Trophoblast cell (in vitro differentiated cells and primary cell): ENCODE measurements at regions not wholly inside any gene's neighbourhood (a gene's known extent, or its start where the extent isn't known, plus 50 kb on each side); places are given as distances from the start of the nearest gene placed in this dataset.

Experiments used
- DNase-seq, 2 donors: peaks; one replicate each; pipeline ENCODE4 v3.0.0-alpha.2; 2016
- H2AFZ ChIP-seq: 2 replicates; pipeline ENCODE4 v1.6.1; 2013; ENCODE audit warnings: low read length, moderate library complexity, mild to moderate bottlenecking; ENCODE audit not compliant: insufficient read depth, poor library complexity
- H2AK5ac ChIP-seq: 2 replicates; pipeline ENCODE4 v1.6.1; 2013; ENCODE audit warnings: mild to moderate bottlenecking, low read length
- H2BK120ac ChIP-seq: 2 replicates; pipeline ENCODE4 v1.6.1; 2013; ENCODE audit warnings: low read length, mild to moderate bottlenecking, moderate library complexity; ENCODE audit not compliant: insufficient read depth, poor library complexity
- H2BK12ac ChIP-seq: 2 replicates; pipeline ENCODE4 v1.6.1; 2013; ENCODE audit warnings: mild to moderate bottlenecking, low read length, moderate library complexity
- H2BK5ac ChIP-seq: 2 replicates; pipeline ENCODE4 v1.6.1; 2013; ENCODE audit warnings: low read length, low read depth, moderate library complexity, mild to moderate bottlenecking; ENCODE audit not compliant: poor library complexity
- H3K14ac ChIP-seq: 2 replicates; pipeline ENCODE4 v1.6.1; 2013; ENCODE audit warnings: mild to moderate bottlenecking, low read length
- H3K18ac ChIP-seq: 2 replicates; pipeline ENCODE4 v1.6.1; 2013; ENCODE audit warnings: mild to moderate bottlenecking, low read length
- H3K23ac ChIP-seq: 2 replicates; pipeline ENCODE4 v1.6.1; 2013; ENCODE audit warnings: low read length
- H3K27ac ChIP-seq: 2 replicates; pipeline ENCODE4 v1.5.1; 2013; ENCODE audit warnings: low read depth, mild to moderate bottlenecking, inconsistent platforms, low read length, moderate library complexity
- H3K27me3 ChIP-seq: 2 replicates; pipeline ENCODE4 v1.6.1; 2013; ENCODE audit warnings: inconsistent platforms, mild to moderate bottlenecking, low read length, moderate library complexity; ENCODE audit not compliant: insufficient read depth
- H3K36me3 ChIP-seq, 2 experiments: 1 replicate in 1 of 2; 2 replicates in 1 of 2; pipeline ENCODE4 v1.6.1; 2013; ENCODE audit warnings: low read length in 2 of 2, mild to moderate bottlenecking in 2 of 2, moderate library complexity in 1 of 2; ENCODE audit not compliant: insufficient read depth in 2 of 2, control insufficient read depth in 1 of 2
- H3K4ac ChIP-seq: 2 replicates; pipeline ENCODE4 v1.6.1; 2013; ENCODE audit warnings: low read depth, mild to moderate bottlenecking, low read length, moderate library complexity
- H3K4me1 ChIP-seq, 2 experiments: 1 replicate in 1 of 2; 2 replicates in 1 of 2; pipeline ENCODE4 v1.6.1; 2013; ENCODE audit warnings: low read length in 2 of 2, mild to moderate bottlenecking in 2 of 2, moderate library complexity in 1 of 2; ENCODE audit not compliant: insufficient read depth in 2 of 2, control insufficient read depth in 1 of 2
- H3K4me2 ChIP-seq: 2 replicates; pipeline ENCODE4 v1.6.1; 2013; ENCODE audit warnings: inconsistent platforms, mild to moderate bottlenecking, low read length, moderate library complexity
- H3K4me3 ChIP-seq: 2 replicates; pipeline ENCODE4 v1.5.1; 2013; ENCODE audit warnings: mild to moderate bottlenecking, low read depth, low read length, inconsistent platforms
- H3K79me1 ChIP-seq: one replicate; pipeline ENCODE4 v1.6.1; 2013; ENCODE audit warnings: low read length
- H3K79me2 ChIP-seq: 2 replicates; pipeline ENCODE4 v1.6.1; 2013; ENCODE audit warnings: low read length, mild to moderate bottlenecking; ENCODE audit not compliant: control insufficient read depth, insufficient read depth, poor library complexity
- H3K9ac ChIP-seq: 2 replicates; pipeline ENCODE4 v1.6.1; 2013; ENCODE audit warnings: mild to moderate bottlenecking, low read length
- H3K9me3 ChIP-seq: 2 replicates; pipeline ENCODE4 v1.6.1; 2013; ENCODE audit warnings: low read depth, mild to moderate bottlenecking, control low read depth, inconsistent platforms, low read length; ENCODE audit not compliant: insufficient read depth
- H4K12ac ChIP-seq: 2 replicates; pipeline ENCODE4 v1.6.1; 2013; ENCODE audit warnings: low read depth, mild to moderate bottlenecking, low read length, moderate library complexity
- H4K8ac ChIP-seq: 2 replicates; pipeline ENCODE4 v1.6.1; 2013; ENCODE audit warnings: low read depth, mild to moderate bottlenecking, low read length, moderate library complexity
- H4K91ac ChIP-seq: one replicate; pipeline ENCODE4 v1.6.1; 2013; ENCODE audit warnings: low read depth, mild to moderate bottlenecking, low read length, moderate library complexity
- WGBS: extraction: QIAGEN DNeasy Blood & Tissue Kit; methylation state at CpG from one replicate; pipeline ENCODE4 v1.1.7; 2013; ENCODE audit warnings: missing lambda C conversion rate; ENCODE audit not compliant: insufficient read length, insufficient coverage; ENCODE audit errors: extremely low coverage; 5-methylcytosine and 5-hydroxymethylcytosine counted together

GRCh38 chr6:145339089-145339488 is 396.2 kb downstream of the EPM2A start:
- Histone ChIP-seq H3K23ac (no peak overlapping the region), H3K9me3 (no peaks in the 10 kb centered on the region)
- WGBS: no CpG with 5 or more reads among the region's 2 CpGs

GRCh38 chr6:145340256-145340655 is 395.1 kb downstream of the EPM2A start:
- Histone ChIP-seq H3K27me3 (no peaks in the 10 kb centered on the region), H2BK120ac (no peak overlapping the region), H3K14ac (no peak overlapping the region), H3K79me1 (no peaks in the 10 kb centered on the region), H3K4me3 (no peak overlapping the region), H3K36me3 (no peaks in the 10 kb centered on the region), H3K79me2 (no peaks in the 10 kb centered on the region), H3K9ac (no peak overlapping the region), H3K9me3 (no peaks in the 10 kb centered on the region), H2BK12ac (no peak overlapping the region), H3K27ac (no peak overlapping the region), H3K4me2 (no peak overlapping the region), H4K91ac (no peak overlapping the region), H2BK5ac (no peak overlapping the region), H2AK5ac (no peak overlapping the region), H3K23ac (no peak overlapping the region), H4K8ac (no peak overlapping the region), H4K12ac (no peak overlapping the region), H3K4ac (no peak overlapping the region), H2AFZ (no peak overlapping the region), H3K18ac (no peak overlapping the region), H3K4me1 (no peaks in the 10 kb centered on the region)
- DNase-seq: no peak

More at GRCh38 chr6:145339089-145339488, 396.2 kb downstream of the EPM2A start:
- no peak overlapping the region for H4K8ac ChIP-seq
- no peak overlapping the region for H2AFZ ChIP-seq
- H3K79me2 ChIP-seq: no peaks in the 10 kb centered on the region
- H3K4me1 ChIP-seq: no peaks in the 10 kb centered on the region
- no peak overlapping the region for H4K91ac ChIP-seq
- H3K18ac ChIP-seq: no peak overlapping the region
- no peak for DNase-seq
- no peak overlapping the region for H3K27ac ChIP-seq
- no peak overlapping the region for H4K12ac ChIP-seq
- no peak overlapping the region for H2BK5ac ChIP-seq
- H2BK12ac ChIP-seq: no peak overlapping the region
- H3K4me2 ChIP-seq: no peak overlapping the region
- H3K36me3 ChIP-seq: no peaks in the 10 kb centered on the region
- H3K4ac ChIP-seq: no peak overlapping the region
- H2BK120ac ChIP-seq: no peak overlapping the region
- no peaks in the 10 kb centered on the region for H3K27me3 ChIP-seq
- H3K9ac ChIP-seq: no peak overlapping the region
- no peak overlapping the region for H3K4me3 ChIP-seq
- H2AK5ac ChIP-seq: no peak overlapping the region
- H3K79me1 ChIP-seq: no peaks in the 10 kb centered on the region
- H3K14ac ChIP-seq: no peak overlapping the region

GRCh38 chr6:145345094-145345493 is 390.2 kb downstream of the EPM2A start:
- Histone ChIP-seq H3K9ac (no peak overlapping the region), H3K9me3 (no peaks in the 10 kb centered on the region), H2AFZ (no peak overlapping the region), H3K18ac (no peak overlapping the region), H3K4me1 (no peaks in the 10 kb centered on the region), H2AK5ac (no peak overlapping the region), H3K4me3 (no peak overlapping the region), H3K4ac (no peak overlapping the region), H3K79me2 (no peaks in the 10 kb centered on the region), H3K4me2 (no peak overlapping the region), H3K27ac (no peak overlapping the region), H4K12ac (no peak overlapping the region), H4K8ac (no peak overlapping the region), H3K14ac (no peak overlapping the region), H3K27me3 (no peaks in the 10 kb centered on the region), H2BK120ac (no peak overlapping the region), H3K79me1 (no peaks in the 10 kb centered on the region), H3K23ac (no peak overlapping the region), H2BK12ac (no peak overlapping the region), H2BK5ac (no peak overlapping the region), H4K91ac (no peak overlapping the region), H3K36me3 (no peaks in the 10 kb centered on the region)
- no peak for DNase-seq

- DNase-seq: no peak
- no peak overlapping the region for H2BK120ac ChIP-seq
- no CpG with 5 or more reads among the region's 2 CpGs for WGBS
- H4K12ac ChIP-seq: no peak overlapping the region
- H2AFZ ChIP-seq: no peak overlapping the region
- no peak overlapping the region for H4K91ac ChIP-seq
- no peaks in the 10 kb centered on the region for H3K79me1 ChIP-seq
- H3K27ac ChIP-seq: no peak overlapping the region
- no peaks in the 10 kb centered on the region for H3K27me3 ChIP-seq
- H3K36me3 ChIP-seq: no peaks in the 10 kb centered on the region
- H3K9ac ChIP-seq: no peak overlapping the region
- no peak overlapping the region for H3K18ac ChIP-seq
- no peaks in the 10 kb centered on the region for H3K9me3 ChIP-seq
- H3K4me2 ChIP-seq: no peak overlapping the region
- no peak overlapping the region for H3K4ac ChIP-seq
- no peak overlapping the region for H3K4me3 ChIP-seq
- no peak overlapping the region for H2BK12ac ChIP-seq
- no peaks in the 10 kb centered on the region for H3K4me1 ChIP-seq
- no peaks in the 10 kb centered on the region for H3K79me2 ChIP-seq
- no peak overlapping the region for H4K8ac ChIP-seq
- H3K23ac ChIP-seq: no peak overlapping the region
- H3K14ac ChIP-seq: no peak overlapping the region
- no peak overlapping the region for H2AK5ac ChIP-seq
- no peak overlapping the region for H2BK5ac ChIP-seq
These were observed 388.1 kb downstream of the EPM2A start for GRCh38 chr6:145347216-145347615.
